ENCODE measurements at regions not wholly inside any gene's neighbourhood (a gene's known extent, or its start where the extent isn't known, plus 50 kb on each side); places are given as distances from the start of the nearest gene placed in this dataset.

- no peak for TF ChIP-seq CTCF (IDR thresholded peaks at IDR 0.05; ENCODE audit: low read depth, low read length, missing control alignments)
- H3K4me3 ChIP-seq (ENCODE audit: low read depth, low read length): no peak overlapping the region
- in situ Hi-C loops (cut with HindIII; ENCODE audit: low pct_ligation_motif_present, low sequenced_read_pairs): no loop called here
- H3K36me3 ChIP-seq (replicated peaks): no peaks in the 10 kb centered on the region
- H3K27me3 ChIP-seq (replicated peaks): peaks cover 2% of the 10 kb centered on the region
- no peak for DNase-seq
- H3K27ac ChIP-seq: no peak overlapping the region
These were observed 61.9 kb upstream of the RASGRP1 start for GRCh38 chr15:38626443-38627050.

- peaks cover 2% of the 10 kb centered on the region for H3K27me3 ChIP-seq (replicated peaks)
- no peak overlapping the region for H3K27ac ChIP-seq
- H3K36me3 ChIP-seq (replicated peaks): no peaks in the 10 kb centered on the region
- no peak overlapping the region for H3K4me3 ChIP-seq (ENCODE audit: low read depth, low read length)
- in situ Hi-C loops (cut with HindIII; ENCODE audit: low pct_ligation_motif_present, low sequenced_read_pairs): no loop called here
- no peak for TF ChIP-seq CTCF (IDR thresholded peaks at IDR 0.05; ENCODE audit: low read depth, low read length, missing control alignments)
- DNase-seq: no peak
These were observed 63.2 kb upstream of the RASGRP1 start for GRCh38 chr15:38627689-38628277.

GRCh38 chr15:38631119-38632075 lies 66.8 kb upstream of the RASGRP1 start:
- no peak for DNase-seq
- no peak for TF ChIP-seq CTCF (IDR thresholded peaks at IDR 0.05; ENCODE audit: low read depth, low read length, missing control alignments)
- in situ Hi-C loops (cut with HindIII; ENCODE audit: low pct_ligation_motif_present, low sequenced_read_pairs): no loop called here
- peaks cover 8% of the 10 kb centered on the region for H3K27me3 ChIP-seq (replicated peaks)
- H3K4me3 ChIP-seq (ENCODE audit: low read depth, low read length): no peak overlapping the region
- H3K27ac ChIP-seq: no peak overlapping the region
- no peaks in the 10 kb centered on the region for H3K36me3 ChIP-seq (replicated peaks)

- H3K27ac ChIP-seq: no peak overlapping the region
- TF ChIP-seq CTCF (IDR thresholded peaks at IDR 0.05; ENCODE audit: low read depth, low read length, missing control alignments): no peak
- H3K27me3 ChIP-seq (replicated peaks): peaks cover 6% of the 10 kb centered on the region
- H3K4me3 ChIP-seq (ENCODE audit: low read depth, low read length): no peak overlapping the region
- no peak for DNase-seq
- no peaks in the 10 kb centered on the region for H3K36me3 ChIP-seq (replicated peaks)
- in situ Hi-C loops (cut with HindIII; ENCODE audit: low pct_ligation_motif_present, low sequenced_read_pairs): no loop called here
These were observed 70.6 kb upstream of the RASGRP1 start for GRCh38 chr15:38635170-38635569.

- DNase-seq: no peak
- Histone ChIP-seq H3K36me3 (replicated peaks) (no peaks in the 10 kb centered on the region), H3K27me3 (replicated peaks) (peaks cover 6% of the 10 kb centered on the region), H3K4me3 (ENCODE audit: low read depth, low read length) (no peak overlapping the region), H3K27ac (no peak overlapping the region)
- in situ Hi-C loops (cut with HindIII; ENCODE audit: low pct_ligation_motif_present, low sequenced_read_pairs): no loop called here
- no peak for TF ChIP-seq CTCF (IDR thresholded peaks at IDR 0.05; ENCODE audit: low read depth, low read length, missing control alignments)
These were observed 72.0 kb upstream of the RASGRP1 start for GRCh38 chr15:38636597-38636996.

Measured in brain microvascular endothelial cell (primary cell).